Thymus (tissue), 11 donors: ENCODE measurements at regions not wholly inside any gene's neighbourhood (a gene's known extent, or its start where the extent isn't known, plus 50 kb on each side); places are given as distances from the start of the nearest gene placed in this dataset.

Experiments used
- DNase-seq, 9 donors: peaks; one replicate each; pipeline ENCODE4 v3.0.0-alpha.2; 2013; ENCODE audit warnings: low spot score in 9 of 9, low read depth in 6 of 9, missing footprints in 1 of 9
- H3K27ac ChIP-seq, 2 donors: one replicate each; pipeline ENCODE4 v1.5.1; 2013; ENCODE audit warnings: control low read depth in 1 of 2, low read depth in 1 of 2, low read length in 1 of 2, mild to moderate bottlenecking in 1 of 2, moderate library complexity in 1 of 2
- H3K27me3 ChIP-seq, 2 donors: one replicate each; pipeline ENCODE4 v1.5.1; 2013; ENCODE audit warnings: low read length in 1 of 2; ENCODE audit not compliant: control insufficient read depth in 2 of 2, insufficient read depth in 1 of 2
- H3K36me3 ChIP-seq, 2 donors: one replicate each; pipeline ENCODE4 v1.5.1; 2013; ENCODE audit warnings: low read length in 1 of 2, mild to moderate bottlenecking in 1 of 2, moderate library complexity in 1 of 2; ENCODE audit not compliant: control insufficient read depth in 2 of 2, insufficient read depth in 2 of 2
- H3K4me1 ChIP-seq, 2 donors: one replicate each; pipeline ENCODE4 v1.5.1; 2013; ENCODE audit warnings: low read length in 2 of 2; ENCODE audit not compliant: control insufficient read depth in 2 of 2, insufficient read depth in 2 of 2
- H3K4me3 ChIP-seq, 2 donors: one replicate each; pipeline ENCODE4 v1.5.1; 2013; ENCODE audit warnings: low read length in 2 of 2, control low read depth in 1 of 2, mild to moderate bottlenecking in 1 of 2
- H3K9me3 ChIP-seq, 2 donors: one replicate each; pipeline ENCODE4 v1.5.1; 2013; ENCODE audit warnings: low read length in 1 of 2, mild to moderate bottlenecking in 1 of 2; ENCODE audit not compliant: control insufficient read depth in 2 of 2, insufficient read depth in 1 of 2
- WGBS: extraction: QIAGEN DNeasy Blood & Tissue Kit; methylation state at CpG from one replicate; pipeline ENCODE4 v1.1.7; 2013; 5-methylcytosine and 5-hydroxymethylcytosine counted together
- donor health status: healthy.

DNA sequence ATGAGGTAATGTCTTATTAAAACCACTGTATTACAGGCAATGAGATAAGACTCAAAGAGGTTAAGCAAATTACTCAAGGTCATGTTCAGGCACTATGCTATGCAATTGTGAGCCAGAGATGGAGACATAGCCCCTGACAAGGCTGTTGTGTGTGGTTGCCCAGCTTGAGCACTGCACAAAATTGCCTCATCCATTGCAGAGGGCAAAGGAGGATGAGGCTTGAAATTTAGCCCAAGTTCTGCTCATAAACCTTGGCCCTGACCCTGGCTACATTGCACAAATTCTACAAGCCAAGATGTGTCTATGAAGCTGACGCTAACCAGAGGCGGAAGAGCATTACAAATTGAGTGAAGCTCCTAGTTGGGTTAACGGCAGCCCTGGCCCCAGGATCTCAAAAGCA, 65.6 kb upstream of the PGM2 start:
- Histone ChIP-seq H3K27me3 (no peaks in the 10 kb centered on the region), H3K4me3 (no peak overlapping the region), H3K36me3 (no peaks in the 10 kb centered on the region), H3K27ac (no peak overlapping the region), H3K4me1 (peaks cover 16 to 28% of the 10 kb centered on the region in 2 donors), H3K9me3 (no peaks in the 10 kb centered on the region)
- 98% methylated on average over 3 of the region's 3 CpGs for WGBS
- DNase-seq, result no peak

DNA sequence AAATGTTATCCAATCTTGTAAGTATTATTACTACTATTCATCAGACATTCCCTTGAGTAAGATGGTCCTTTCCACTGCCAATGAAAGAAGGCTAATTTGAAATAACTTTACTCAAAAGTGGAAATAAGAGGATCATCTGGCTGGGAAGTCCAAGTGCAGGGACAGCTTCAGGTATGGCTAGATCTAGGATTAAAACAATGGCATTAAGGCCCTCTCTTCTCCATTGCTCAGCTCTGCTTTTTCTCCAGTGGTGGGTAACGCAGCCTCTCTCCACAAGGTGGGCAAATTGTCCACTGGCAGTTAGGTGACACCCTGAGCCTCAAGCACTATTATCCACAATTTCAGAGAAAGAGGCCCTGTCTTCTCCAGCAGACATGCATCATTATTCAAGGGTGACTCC, 66.7 kb upstream of the PGM2 start:
- WGBS, result 100% methylated on average over 1 of the region's 1 CpG

GRCh38 chr4:37758226-37758625, 68.3 kb upstream of the PGM2 start:
- no peaks in the 10 kb centered on the region for H3K36me3 ChIP-seq
- peaks cover 25 to 42% of the 10 kb centered on the region in 2 donors for H3K4me1 ChIP-seq
- H3K27me3 ChIP-seq, result no peaks in the 10 kb centered on the region
- H3K9me3 ChIP-seq, result no peaks in the 10 kb centered on the region
- WGBS, result 37% methylated on average over 1 of the region's 1 CpG
- no peak overlapping the region for H3K4me3 ChIP-seq
- DNase-seq, result peak in 5 of 9 donors; percentile 36 to 75 (median 45)
- peak overlapping the region; percentile 81 to 98 for H3K27ac ChIP-seq

More for the DNA sequence above, 66.7 kb upstream of the PGM2 start:
- Histone ChIP-seq H3K4me1 (peaks cover 17 to 31% of the 10 kb centered on the region in 2 donors), H3K27me3 (no peaks in the 10 kb centered on the region), H3K9me3 (no peaks in the 10 kb centered on the region), H3K36me3 (no peaks in the 10 kb centered on the region), H3K27ac (no peak overlapping the region), H3K4me3 (no peak overlapping the region)
- DNase-seq, result no peak

DNA sequence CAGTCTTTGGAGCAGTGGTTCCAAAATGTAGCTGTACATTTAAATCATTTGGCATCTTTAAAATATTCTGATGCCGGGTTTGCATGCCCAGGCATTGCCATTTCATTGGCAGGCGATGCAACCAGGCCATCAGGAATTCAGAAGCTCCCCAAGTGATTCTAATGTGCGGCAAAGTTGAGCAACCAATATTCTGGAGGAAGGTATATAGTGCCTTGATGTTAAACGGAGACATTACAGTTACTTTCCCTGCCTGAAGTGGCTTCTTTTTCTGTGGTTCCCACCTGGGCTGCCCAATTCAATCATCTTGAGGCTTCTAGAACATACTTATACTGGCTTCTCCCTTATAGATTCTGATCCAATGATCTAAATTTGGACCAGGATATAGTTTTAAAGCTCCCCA, 68.7 kb upstream of the PGM2 start:
- 65% methylated on average over 4 of the region's 4 CpGs for WGBS
- H3K4me3 ChIP-seq, result no peak overlapping the region
- peak overlapping the region; percentile 85 to 98 for H3K27ac ChIP-seq
- no peaks in the 10 kb centered on the region for H3K27me3 ChIP-seq
- DNase-seq, result peak in 4 of 9 donors; percentile 25 to 69 (median 34)
- H3K4me1 ChIP-seq, result peaks cover 25 to 39% of the 10 kb centered on the region in 2 donors
- no peaks in the 10 kb centered on the region for H3K9me3 ChIP-seq
- H3K36me3 ChIP-seq, result no peaks in the 10 kb centered on the region

DNA sequence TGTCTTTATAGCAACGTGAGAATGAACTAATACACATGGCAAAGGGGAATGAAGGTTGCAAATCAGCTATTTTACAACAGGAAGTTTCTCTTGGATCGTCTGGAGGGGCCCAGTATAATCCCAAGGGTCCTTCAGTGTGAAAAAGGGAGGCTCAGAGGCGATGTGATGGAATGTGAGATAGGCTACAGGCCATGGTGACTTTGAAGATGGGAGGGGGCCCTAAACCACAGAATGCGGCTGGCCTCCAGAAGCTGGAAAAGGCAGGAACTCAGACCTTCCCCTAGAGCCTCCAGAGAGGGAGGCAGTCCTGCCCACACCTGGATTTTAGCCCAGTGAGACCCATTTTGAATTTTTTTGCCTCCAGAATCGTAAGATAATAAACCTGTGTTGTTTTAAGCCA, 69.4 kb upstream of the PGM2 start:
- H3K27ac ChIP-seq, result peak overlapping the region in 1 of 2 donors; percentile 98

GRCh38 chr4:37754410-37755185, 68.4 kb upstream of the RELL1 start:
- H3K9me3 ChIP-seq, result no peaks in the 10 kb centered on the region
- no peaks in the 10 kb centered on the region for H3K36me3 ChIP-seq
- H3K27ac ChIP-seq, result peak overlapping the region in 1 of 2 donors; percentile 73
- DNase-seq, result peak in 3 of 9 donors; percentile 22 to 58 (median 32)
- no peak overlapping the region for H3K4me3 ChIP-seq
- 31% methylated on average over 6 of the region's 6 CpGs for WGBS
- no peaks in the 10 kb centered on the region for H3K27me3 ChIP-seq
- peaks cover 25 to 39% of the 10 kb centered on the region in 2 donors for H3K4me1 ChIP-seq

More for the DNA sequence above, 69.4 kb upstream of the PGM2 start:
- Histone ChIP-seq H3K4me3 (no peak overlapping the region), H3K4me1 (peaks cover 25 to 37% of the 10 kb centered on the region in 2 donors), H3K27me3 (no peaks in the 10 kb centered on the region), H3K36me3 (no peaks in the 10 kb centered on the region), H3K9me3 (no peaks in the 10 kb centered on the region)
- WGBS, result 85% methylated on average over 5 of the region's 5 CpGs
- DNase-seq, result no peak

DNA sequence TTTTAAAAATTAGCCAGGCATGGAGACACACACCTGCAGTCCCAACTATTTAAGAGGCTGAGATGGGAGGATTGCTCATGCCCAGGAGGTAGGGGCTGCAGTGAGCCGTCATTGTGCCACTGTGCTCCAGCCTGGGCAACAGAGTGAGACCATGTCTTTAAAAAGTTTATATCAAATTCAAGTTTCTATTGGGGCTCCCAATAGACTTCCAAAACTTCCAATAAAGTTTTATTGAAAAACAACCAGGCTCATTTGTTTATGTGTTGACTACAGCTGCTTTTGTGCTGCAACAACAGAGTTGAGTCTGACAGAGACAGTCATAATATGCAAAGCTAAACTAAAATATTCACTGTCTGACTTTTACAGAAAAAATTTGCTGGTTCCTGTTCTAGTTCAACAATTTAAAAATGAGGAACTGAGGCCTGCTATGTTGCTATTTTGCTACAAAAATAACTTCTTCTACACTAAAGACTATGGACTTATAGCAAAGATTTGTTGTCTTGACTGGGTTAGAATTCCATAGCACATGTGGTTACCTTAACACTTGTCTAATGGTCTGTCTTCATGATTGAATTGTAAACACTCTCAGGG, 63.3 kb upstream of the RELL1 start:
- no peaks in the 10 kb centered on the region for H3K27me3 ChIP-seq
- H3K4me1 ChIP-seq, result peaks cover 21 to 22% of the 10 kb centered on the region in 2 donors
- H3K36me3 ChIP-seq, result no peaks in the 10 kb centered on the region
- 89% methylated on average over 1 of the region's 1 CpG for WGBS
- peaks cover 0 to 4% of the 10 kb centered on the region in 2 donors for H3K9me3 ChIP-seq
- H3K27ac ChIP-seq, result peak overlapping the region in 1 of 2 donors; percentile 92
- no peak overlapping the region for H3K4me3 ChIP-seq
- DNase-seq, result no peak

DNA sequence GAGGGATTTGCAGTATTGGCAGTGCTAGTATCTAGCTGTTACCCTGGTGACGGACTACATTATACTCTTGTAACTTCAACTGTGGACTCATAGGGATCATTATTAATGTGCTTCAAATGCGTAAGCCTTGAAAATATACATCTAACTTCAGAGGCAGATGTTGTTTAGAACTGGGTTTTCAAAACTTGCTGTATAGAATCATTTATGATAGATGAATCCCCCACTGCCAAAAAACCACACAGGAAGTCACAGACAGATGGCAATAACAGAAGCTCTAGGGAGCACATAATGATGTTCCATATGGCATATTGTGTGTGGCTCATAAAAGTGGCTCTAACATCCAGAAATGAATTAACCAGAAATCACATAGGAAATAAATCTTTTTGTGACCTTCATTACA, 62.3 kb upstream of the RELL1 start:
- Histone ChIP-seq H3K27ac (peak overlapping the region; percentile 60 to 92), H3K4me1 (peaks cover 17% of the 10 kb centered on the region in 2 donors), H3K36me3 (no peaks in the 10 kb centered on the region), H3K27me3 (no peaks in the 10 kb centered on the region), H3K4me3 (no peak overlapping the region), H3K9me3 (peaks cover 0 to 4% of the 10 kb centered on the region in 2 donors)
- peak in 7 of 9 donors; percentile 30 to 85 (median 59) for DNase-seq
- 13% methylated on average over 2 of the region's 2 CpGs for WGBS

DNA sequence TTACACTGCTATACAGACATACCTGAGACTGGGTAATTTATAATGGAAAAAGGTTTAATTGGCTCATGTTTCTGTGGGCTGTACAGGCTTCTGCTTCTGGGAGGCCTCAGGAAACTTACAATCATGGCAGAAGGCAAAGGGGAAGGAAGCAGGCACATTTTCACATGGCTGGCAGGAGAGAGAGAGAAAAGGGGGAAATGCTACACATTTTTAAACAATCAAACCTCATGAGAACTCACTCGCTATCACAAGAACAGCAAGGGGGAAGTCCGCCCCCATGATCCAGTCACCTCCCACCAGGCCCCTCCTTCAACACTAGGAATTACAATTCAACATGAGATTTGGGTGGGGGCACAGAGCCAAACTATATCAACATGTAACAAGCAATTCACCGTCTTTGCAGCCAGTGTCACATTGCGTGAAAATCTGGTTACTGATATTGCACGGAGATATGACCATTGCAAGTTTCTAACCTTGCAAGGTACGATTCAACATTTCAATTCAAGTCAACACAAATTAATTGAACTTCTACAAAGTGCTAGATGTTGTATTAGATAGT, 61.7 kb upstream of the RELL1 start:
- no peak overlapping the region for H3K4me3 ChIP-seq
- H3K4me1 ChIP-seq, result peaks cover 17% of the 10 kb centered on the region in 2 donors
- no peak for DNase-seq
- H3K36me3 ChIP-seq, result no peaks in the 10 kb centered on the region
- WGBS, result 62% methylated on average over 6 of the region's 6 CpGs
- no peaks in the 10 kb centered on the region for H3K27me3 ChIP-seq
- peak overlapping the region; percentile 60 to 92 for H3K27ac ChIP-seq
- peaks cover 0 to 8% of the 10 kb centered on the region in 2 donors for H3K9me3 ChIP-seq
